ENCODE measurements at regions not wholly inside any gene's neighbourhood (a gene's known extent, or its start where the extent isn't known, plus 50 kb on each side); places are given as distances from the start of the nearest gene placed in this dataset.

- DNase-seq (no peak), ATAC-seq (ENCODE audit: insufficient read depth, low read depth) (no peak)
- no peak overlapping the region for H3K4me3 ChIP-seq (ENCODE audit: low read depth in 1 of 2, low read length in 2 of 2)
- no peak overlapping the region for H3K27ac ChIP-seq (ENCODE audit: low read length)
- no peaks in the 10 kb centered on the region for H3K9me3 ChIP-seq (ENCODE audit: insufficient read depth, low read length, severe bottlenecking)
- H3K36me3 ChIP-seq (ENCODE audit: insufficient read depth, low read length) = no peaks in the 10 kb centered on the region
- H3K9ac ChIP-seq (ENCODE audit: low read depth, low read length) = no peak overlapping the region
- TF ChIP-seq CTCF (IDR thresholded peaks at IDR 0.05; ENCODE audit: borderline replicate concordance, extremely low read depth, low read length, poor library complexity, severe bottlenecking) (no peak), EZH2 (IDR thresholded peaks at IDR 0.05; ENCODE audit: borderline replicate concordance, low read depth, low read length, severe bottlenecking) (no peak)
- H3K27me3 ChIP-seq (ENCODE audit: insufficient read depth, low read length, poor library complexity) = no peaks in the 10 kb centered on the region
- no peaks in the 10 kb centered on the region for H3K79me2 ChIP-seq (ENCODE audit: insufficient read depth, low read length)
- no peak overlapping the region for H2AFZ ChIP-seq (ENCODE audit: low read depth, low read length)
- no peak overlapping the region for H3K4me2 ChIP-seq (ENCODE audit: insufficient read depth, low read length)
- H4K20me1 ChIP-seq (ENCODE audit: insufficient read depth, low read length) = no peaks in the 10 kb centered on the region
- H3K4me1 ChIP-seq (ENCODE audit: insufficient read depth, low read length) = no peaks in the 10 kb centered on the region
Observed at GRCh38 chr4:179128299-179128698, 1686.1 kb upstream of the AGA start.

- Histone ChIP-seq H3K27ac (ENCODE audit: low read length) (no peak overlapping the region), H3K27me3 (ENCODE audit: insufficient read depth, low read length, poor library complexity) (no peaks in the 10 kb centered on the region), H3K4me1 (ENCODE audit: insufficient read depth, low read length) (no peaks in the 10 kb centered on the region), H4K20me1 (ENCODE audit: insufficient read depth, low read length) (no peaks in the 10 kb centered on the region), H3K9ac (ENCODE audit: low read depth, low read length) (no peak overlapping the region), H3K4me2 (ENCODE audit: insufficient read depth, low read length) (no peak overlapping the region), H3K9me3 (ENCODE audit: insufficient read depth, low read length, severe bottlenecking) (no peaks in the 10 kb centered on the region), H3K36me3 (ENCODE audit: insufficient read depth, low read length) (no peaks in the 10 kb centered on the region), H3K4me3 (ENCODE audit: low read depth in 1 of 2, low read length in 2 of 2) (no peak overlapping the region), H3K79me2 (ENCODE audit: insufficient read depth, low read length) (no peaks in the 10 kb centered on the region), H2AFZ (ENCODE audit: low read depth, low read length) (no peak overlapping the region)
- DNase-seq = no peak
- TF ChIP-seq CTCF (IDR thresholded peaks at IDR 0.05; ENCODE audit: borderline replicate concordance, extremely low read depth, low read length, poor library complexity, severe bottlenecking) = no peak
- no peak for TF ChIP-seq EZH2 (IDR thresholded peaks at IDR 0.05; ENCODE audit: borderline replicate concordance, low read depth, low read length, severe bottlenecking)
- no peak for ATAC-seq (ENCODE audit: insufficient read depth, low read depth)
Observed at GRCh38 chr4:179130122-179130714, 1688.0 kb upstream of the AGA start.

GRCh38 chr4:179145746-179146525 lies 1703.7 kb upstream of the AGA start:
- H3K9ac ChIP-seq (ENCODE audit: low read depth, low read length) = no peak overlapping the region
- no peaks in the 10 kb centered on the region for H3K79me2 ChIP-seq (ENCODE audit: insufficient read depth, low read length)
- H3K4me3 ChIP-seq (ENCODE audit: low read depth in 1 of 2, low read length in 2 of 2) = no peak overlapping the region
- no peaks in the 10 kb centered on the region for H3K9me3 ChIP-seq (ENCODE audit: insufficient read depth, low read length, severe bottlenecking)
- H3K27me3 ChIP-seq (ENCODE audit: insufficient read depth, low read length, poor library complexity) = no peaks in the 10 kb centered on the region
- no peak overlapping the region for H3K4me2 ChIP-seq (ENCODE audit: insufficient read depth, low read length)
- TF ChIP-seq EZH2 (IDR thresholded peaks at IDR 0.05; ENCODE audit: borderline replicate concordance, low read depth, low read length, severe bottlenecking) (no peak), CTCF (IDR thresholded peaks at IDR 0.05; ENCODE audit: borderline replicate concordance, extremely low read depth, low read length, poor library complexity, severe bottlenecking) (no peak)
- no peak for DNase-seq
- H4K20me1 ChIP-seq (ENCODE audit: insufficient read depth, low read length) = no peaks in the 10 kb centered on the region
- no peaks in the 10 kb centered on the region for H3K36me3 ChIP-seq (ENCODE audit: insufficient read depth, low read length)
- H3K4me1 ChIP-seq (ENCODE audit: insufficient read depth, low read length) = no peaks in the 10 kb centered on the region
- H2AFZ ChIP-seq (ENCODE audit: low read depth, low read length) = no peak overlapping the region
- no peak for ATAC-seq (ENCODE audit: insufficient read depth, low read depth)
- H3K27ac ChIP-seq (ENCODE audit: low read length) = no peak overlapping the region
